Peyer's patch (tissue), 4 donors: ENCODE measurements at regions not wholly inside any gene's neighbourhood (a gene's known extent, or its start where the extent isn't known, plus 50 kb on each side); places are given as distances from the start of the nearest gene placed in this dataset.

Source experiments
- POLR2A ChIP-seq, 2 donors: fragments of 450-650 bp; IDR thresholded peaks; one replicate each; pipeline ENCODE4 v1.5.1; 2017; ENCODE audit warnings: antibody characterized with exemption in 2 of 2, mild to moderate bottlenecking in 2 of 2, moderate library complexity in 2 of 2
- TF ChIP-seq, protein P1 (sequence below), 6 experiments: fragments of 450-650 bp in 4 of 6; fragments of 200-600 bp in 2 of 6; sonication (generic) in 1 of 6; IDR thresholded peaks; one replicate each; pipeline ENCODE4 v1.5.1; 2017 to 2019; ENCODE audit warnings: antibody characterized with exemption in 6 of 6, mild to moderate bottlenecking in 3 of 6, moderate library complexity in 1 of 6

DNA sequence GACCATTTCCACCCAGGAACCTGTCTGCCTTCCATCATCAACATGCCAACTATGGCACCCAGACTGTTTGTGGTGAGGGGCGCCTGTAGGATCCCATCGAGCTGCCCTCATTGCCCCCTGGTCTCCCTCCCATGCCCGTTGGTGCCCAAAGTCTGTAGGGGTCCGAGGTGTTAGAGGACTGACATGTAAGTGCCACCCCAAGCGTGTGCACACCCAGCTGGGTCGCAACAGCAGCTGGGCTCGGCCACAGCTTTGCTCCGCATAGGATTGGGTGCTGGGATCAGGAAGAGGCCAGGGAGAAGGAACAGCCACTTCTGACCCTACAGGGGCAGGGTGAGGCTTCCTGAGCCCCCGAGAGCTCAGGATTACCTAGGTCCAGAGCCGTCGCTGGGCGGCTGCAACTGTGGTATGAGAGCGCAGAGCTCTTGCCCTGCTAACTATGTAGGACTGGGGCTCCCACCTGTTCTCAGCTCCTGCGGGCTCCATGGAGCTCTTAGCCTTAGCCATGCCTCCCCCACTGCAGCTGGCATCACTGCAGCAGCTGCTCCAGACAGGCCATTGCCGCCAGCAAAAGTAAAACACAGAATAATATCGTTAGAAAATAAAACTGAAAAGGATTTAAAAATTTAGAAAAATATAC, 1160.3 kb downstream of the FSTL5 start:
- TF ChIP-seq, protein P1, sequence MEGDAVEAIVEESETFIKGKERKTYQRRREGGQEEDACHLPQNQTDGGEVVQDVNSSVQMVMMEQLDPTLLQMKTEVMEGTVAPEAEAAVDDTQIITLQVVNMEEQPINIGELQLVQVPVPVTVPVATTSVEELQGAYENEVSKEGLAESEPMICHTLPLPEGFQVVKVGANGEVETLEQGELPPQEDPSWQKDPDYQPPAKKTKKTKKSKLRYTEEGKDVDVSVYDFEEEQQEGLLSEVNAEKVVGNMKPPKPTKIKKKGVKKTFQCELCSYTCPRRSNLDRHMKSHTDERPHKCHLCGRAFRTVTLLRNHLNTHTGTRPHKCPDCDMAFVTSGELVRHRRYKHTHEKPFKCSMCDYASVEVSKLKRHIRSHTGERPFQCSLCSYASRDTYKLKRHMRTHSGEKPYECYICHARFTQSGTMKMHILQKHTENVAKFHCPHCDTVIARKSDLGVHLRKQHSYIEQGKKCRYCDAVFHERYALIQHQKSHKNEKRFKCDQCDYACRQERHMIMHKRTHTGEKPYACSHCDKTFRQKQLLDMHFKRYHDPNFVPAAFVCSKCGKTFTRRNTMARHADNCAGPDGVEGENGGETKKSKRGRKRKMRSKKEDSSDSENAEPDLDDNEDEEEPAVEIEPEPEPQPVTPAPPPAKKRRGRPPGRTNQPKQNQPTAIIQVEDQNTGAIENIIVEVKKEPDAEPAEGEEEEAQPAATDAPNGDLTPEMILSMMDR (IDR thresholded peaks at IDR 0.05): no peak
- no peak for TF ChIP-seq POLR2A (IDR thresholded peaks at IDR 0.05)
